ENCODE measurements at regions not wholly inside any gene's neighbourhood (a gene's known extent, or its start where the extent isn't known, plus 50 kb on each side); places are given as distances from the start of the nearest gene placed in this dataset.

DNA sequence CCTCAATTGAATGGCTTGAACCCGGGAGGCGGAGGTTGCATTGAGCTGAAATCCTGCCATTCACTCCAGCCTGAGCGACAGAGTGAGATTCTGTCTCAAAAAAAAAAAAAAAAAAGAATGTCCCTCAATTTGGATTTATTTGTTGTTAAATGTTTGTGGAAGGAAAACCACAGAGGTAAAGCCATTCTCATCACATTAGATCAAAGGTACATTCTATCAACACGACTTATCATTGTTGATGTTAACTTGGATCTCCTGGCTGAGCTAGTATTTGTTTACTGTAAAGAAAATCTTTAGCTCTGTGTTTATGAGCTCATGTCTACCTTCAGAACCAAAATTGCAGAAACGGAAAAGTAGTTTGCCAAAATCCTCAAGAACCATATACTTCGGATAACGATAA lies 91.4 kb upstream of the SALL4 start:
- TF ChIP-seq POLR2AphosphoS5 (IDR thresholded peaks at IDR 0.05; ENCODE audit: borderline replicate concordance, low read depth, low read length), result no peak
- TF ChIP-seq EZH2 (IDR thresholded peaks at IDR 0.05), result no peak
- no peak for TF ChIP-seq FOXP2 (optimal IDR thresholded peaks at IDR 0.05; ENCODE audit: control extremely low read depth, extremely low read length, insufficient read depth)
